Stimulated activated CD8-positive, alpha-beta memory T cell treated with anti-CD3 and anti-CD28 coated beads, Interleukin-2, amount 100 ng/mL, for 1 hour (primary cell): ENCODE measurements at regions not wholly inside any gene's neighbourhood (a gene's known extent, or its start where the extent isn't known, plus 50 kb on each side); places are given as distances from the start of the nearest gene placed in this dataset.

ENCODE experiments used
- DNase-seq, 2 donors: peaks; one replicate each; pipeline ENCODE4 v3.0.0-alpha.2; 2020; ENCODE audit warnings: low read depth in 2 of 2

- no peak for DNase-seq
Observed at GRCh38 chr17:73753751-73754496, 109.7 kb upstream of the SDK2 start.

GRCh38 chr17:73754886-73755400 lies 110.7 kb upstream of the SDK2 start:
- DNase-seq: no peak

- no peak for DNase-seq
Observed at GRCh38 chr17:73757420-73757819, 113.2 kb upstream of the SDK2 start.

GRCh38 chr17:73758245-73758644 lies 114.0 kb upstream of the SDK2 start:
- no peak for DNase-seq

- no peak for DNase-seq
Observed at GRCh38 chr17:73759324-73759723, 115.1 kb upstream of the SDK2 start.

GRCh38 chr17:73759734-73760438 lies 115.6 kb upstream of the SDK2 start:
- no peak for DNase-seq

GRCh38 chr17:73760439-73760758 lies 116.2 kb upstream of the SDK2 start:
- no peak for DNase-seq

GRCh38 chr17:73765824-73766563 lies 121.7 kb upstream of the SDK2 start:
- no peak for DNase-seq

GRCh38 chr17:73767696-73768095 lies 123.5 kb upstream of the SDK2 start:
- no peak for DNase-seq

GRCh38 chr17:73768691-73769090 lies 124.4 kb upstream of the SDK2 start:
- no peak for DNase-seq

- DNase-seq: no peak
Observed at GRCh38 chr17:73769479-73769878, 125.2 kb upstream of the SDK2 start.

- DNase-seq: no peak
Observed at GRCh38 chr17:73770115-73770848, 126.0 kb upstream of the SDK2 start.

GRCh38 chr17:73770849-73771229 lies 126.6 kb upstream of the SDK2 start:
- DNase-seq: no peak

GRCh38 chr17:73772107-73772705 lies 128.0 kb upstream of the SDK2 start:
- no peak for DNase-seq

GRCh38 chr17:73773702-73774101 lies 129.5 kb upstream of the SDK2 start:
- no peak for DNase-seq

- no peak for DNase-seq
Observed at GRCh38 chr17:73774852-73775251, 130.6 kb upstream of the SDK2 start.

GRCh38 chr17:73776351-73777130 lies 132.3 kb upstream of the SDK2 start:
- no peak for DNase-seq

- DNase-seq: no peak
Observed at GRCh38 chr17:73777131-73777449, 132.8 kb upstream of the SDK2 start.

GRCh38 chr17:73782231-73782630 lies 138.0 kb upstream of the SDK2 start:
- DNase-seq: no peak

- DNase-seq: no peak
Observed at GRCh38 chr17:73782641-73783381, 138.6 kb upstream of the SDK2 start.
